ENCODE measurements at regions not wholly inside any gene's neighbourhood (a gene's known extent, or its start where the extent isn't known, plus 50 kb on each side); places are given as distances from the start of the nearest gene placed in this dataset.

GRCh38 chr14:104252256-104253215, 114.1 kb downstream of the KIF26A start:
- Histone ChIP-seq H3K27ac (ENCODE audit: low read length) (no peak overlapping the region), H3K4me1 (ENCODE audit: control insufficient read depth, insufficient read depth, low read length) (no peaks in the 10 kb centered on the region), H3K27me3 (ENCODE audit: control insufficient read depth, insufficient read depth, low read length) (peaks cover 2% of the 10 kb centered on the region), H3K4me3 (ENCODE audit: low read length) (no peak overlapping the region), H3K36me3 (ENCODE audit: control insufficient read depth, insufficient read depth, low read length) (no peaks in the 10 kb centered on the region), H3K9me3 (ENCODE audit: control insufficient read depth, insufficient read depth, low read length) (no peaks in the 10 kb centered on the region)
- H3K36me3 Mint-ChIP-seq: no peaks in the 10 kb centered on the region
- no peak overlapping the region for H3K27ac Mint-ChIP-seq
- ATAC-seq: no peak
- intact Hi-C loops (cut with micrococcal nuclease): no loop called here
- peaks cover 11 to 13% of the 10 kb centered on the region in 2 donors for H3K27me3 Mint-ChIP-seq (ENCODE audit: low read depth in 2 of 2)
- DNase-seq: no peak
- TF ChIP-seq CTCF (IDR thresholded peaks at IDR 0.05): no peak
- H3K9me3 Mint-ChIP-seq: no peaks in the 10 kb centered on the region
- H3K4me3 Mint-ChIP-seq: no peak overlapping the region
- H3K4me1 Mint-ChIP-seq: no peaks in the 10 kb centered on the region
- 87% methylated on average over 21 of the region's 22 CpGs for WGBS (ENCODE audit: insufficient coverage)

- no peaks in the 10 kb centered on the region for H3K4me1 ChIP-seq (ENCODE audit: control insufficient read depth, insufficient read depth, low read length)
- no peak for TF ChIP-seq CTCF (IDR thresholded peaks at IDR 0.05)
- Mint-ChIP-seq H3K4me3 (no peak overlapping the region), H3K9me3 (no peaks in the 10 kb centered on the region), H3K4me1 (no peaks in the 10 kb centered on the region), H3K27ac (no peak overlapping the region), H3K36me3 (no peaks in the 10 kb centered on the region), H3K27me3 (ENCODE audit: low read depth in 2 of 2) (peaks cover 16 to 21% of the 10 kb centered on the region in 2 donors)
- H3K27ac ChIP-seq (ENCODE audit: low read length): no peak overlapping the region
- WGBS (ENCODE audit: insufficient coverage): 81% methylated on average over 19 of the region's 19 CpGs
- DNase-seq: no peak
- H3K36me3 ChIP-seq (ENCODE audit: control insufficient read depth, insufficient read depth, low read length): no peaks in the 10 kb centered on the region
- ATAC-seq: no peak
- H3K4me3 ChIP-seq (ENCODE audit: low read length): no peak overlapping the region
- H3K27me3 ChIP-seq (ENCODE audit: control insufficient read depth, insufficient read depth, low read length): peaks cover 2% of the 10 kb centered on the region
- intact Hi-C loops (cut with micrococcal nuclease): no loop called here
- H3K9me3 ChIP-seq (ENCODE audit: control insufficient read depth, insufficient read depth, low read length): no peaks in the 10 kb centered on the region
These were observed 114.9 kb downstream of the KIF26A start for GRCh38 chr14:104253223-104253822.

- intact Hi-C loops (cut with micrococcal nuclease): no loop called here
- H3K27ac Mint-ChIP-seq: no peak overlapping the region
These were observed 115.5 kb downstream of the KIF26A start for GRCh38 chr14:104253901-104254353.

More at GRCh38 chr14:104253901-104254353, 115.5 kb downstream of the KIF26A start:
- Histone ChIP-seq H3K36me3 (ENCODE audit: control insufficient read depth, insufficient read depth, low read length) (no peaks in the 10 kb centered on the region), H3K4me3 (ENCODE audit: low read length) (no peak overlapping the region), H3K9me3 (ENCODE audit: control insufficient read depth, insufficient read depth, low read length) (no peaks in the 10 kb centered on the region), H3K27ac (ENCODE audit: low read length) (no peak overlapping the region), H3K4me1 (ENCODE audit: control insufficient read depth, insufficient read depth, low read length) (no peaks in the 10 kb centered on the region), H3K27me3 (ENCODE audit: control insufficient read depth, insufficient read depth, low read length) (peaks cover 2% of the 10 kb centered on the region)
- no peaks in the 10 kb centered on the region for H3K36me3 Mint-ChIP-seq
- no peaks in the 10 kb centered on the region for H3K9me3 Mint-ChIP-seq
- H3K4me1 Mint-ChIP-seq: no peaks in the 10 kb centered on the region
- peaks cover 16 to 22% of the 10 kb centered on the region in 2 donors for H3K27me3 Mint-ChIP-seq (ENCODE audit: low read depth in 2 of 2)
- no peak for DNase-seq
- TF ChIP-seq CTCF (IDR thresholded peaks at IDR 0.05): no peak
- no peak for ATAC-seq
- WGBS (ENCODE audit: insufficient coverage): 85% methylated on average over 16 of the region's 16 CpGs
- no peak overlapping the region for H3K4me3 Mint-ChIP-seq
